HEK293T (cell line): ENCODE measurements at regions not wholly inside any gene's neighbourhood (a gene's known extent, or its start where the extent isn't known, plus 50 kb on each side); places are given as distances from the start of the nearest gene placed in this dataset.

Source experiments
- ARNT ChIP-seq: fragments of 450-650 bp; IDR thresholded peaks from 2 replicates; pipeline ENCODE4 v1.6.1; 2017; ENCODE audit warnings: mild to moderate bottlenecking
- BHLHE40 ChIP-seq: fragments of 450-650 bp; IDR thresholded peaks from 2 replicates; pipeline ENCODE4 v1.6.1; 2016; ENCODE audit warnings: mild to moderate bottlenecking, moderate library complexity, borderline replicate concordance
- ELF4 ChIP-seq: fragments of 450-650 bp; IDR thresholded peaks from 2 replicates; pipeline ENCODE4 v1.6.1; 2017; ENCODE audit warnings: antibody characterized with exemption
- FOXA1 ChIP-seq: fragments of 450-650 bp; IDR thresholded peaks from 2 replicates; pipeline ENCODE4 v1.6.1; 2016; ENCODE audit warnings: mild to moderate bottlenecking
- FOXK2 ChIP-seq: fragments of 450-650 bp; IDR thresholded peaks from 2 replicates; pipeline ENCODE4 v1.6.1; 2016; ENCODE audit warnings: mild to moderate bottlenecking
- FOXM1 ChIP-seq: fragments of 450-650 bp; IDR thresholded peaks from 2 replicates; pipeline ENCODE4 v1.6.1; 2017; ENCODE audit warnings: mild to moderate bottlenecking, borderline replicate concordance
- HDGF ChIP-seq: fragments of 450-650 bp; IDR thresholded peaks from 2 replicates; pipeline ENCODE4 v1.6.1; 2017; ENCODE audit warnings: antibody characterized with exemption, borderline replicate concordance
- SP1 ChIP-seq: fragments of 450-650 bp; IDR thresholded peaks from 2 replicates; pipeline ENCODE4 v1.6.1; 2017
- TARDBP ChIP-seq: fragments of 450-650 bp; IDR thresholded peaks from 2 replicates; pipeline ENCODE4 v1.6.1; 2016

DNA sequence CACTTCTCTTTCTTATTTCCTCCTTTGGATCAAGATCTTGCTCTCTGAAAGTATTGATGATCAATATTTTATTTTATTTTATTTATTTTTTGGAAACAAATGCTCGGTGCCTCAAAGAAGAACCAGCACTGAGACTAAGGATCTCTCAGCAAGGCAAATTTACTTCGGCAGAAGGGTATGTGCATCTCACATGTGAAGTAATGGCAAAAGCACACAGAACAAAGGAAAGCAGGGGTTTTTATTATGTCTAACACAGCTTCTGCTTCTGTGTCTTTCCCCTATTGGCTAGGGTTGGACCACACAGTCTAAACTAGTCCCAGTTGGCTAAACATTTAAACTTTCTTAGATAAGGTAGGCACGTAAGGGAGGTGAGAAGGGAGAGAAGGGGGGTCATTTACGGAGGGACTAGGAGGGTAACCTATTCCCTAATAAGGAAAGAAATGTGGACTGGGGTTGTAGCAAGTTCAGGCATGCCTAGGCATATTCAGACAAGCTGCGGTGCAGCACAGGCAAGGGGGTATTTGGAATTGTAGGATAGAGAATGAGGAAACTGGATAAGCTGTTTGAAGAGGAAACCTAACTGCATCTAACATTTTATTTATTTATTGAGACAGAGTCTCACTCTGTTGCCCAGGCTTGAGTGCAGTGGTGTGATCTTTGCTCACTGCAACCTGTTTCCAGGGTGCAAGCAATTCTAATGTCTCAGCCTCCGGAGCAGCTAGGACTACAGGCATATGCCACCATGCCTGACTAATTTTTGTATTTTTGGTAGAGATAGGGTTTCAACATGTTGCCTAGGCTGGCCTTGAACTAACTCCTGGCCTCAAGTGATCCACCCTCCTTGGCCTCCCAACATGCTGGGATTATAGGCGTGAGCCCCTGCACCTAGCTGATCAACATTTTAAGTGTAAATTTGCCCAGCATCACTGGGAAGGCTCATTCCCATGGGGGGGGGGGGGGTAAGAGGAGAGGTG lies 90.0 kb upstream of the EIF5 start:
- TF ChIP-seq FOXK2 (no peak), SP1 (no peak), BHLHE40 (no peak), FOXM1 (no peak), ARNT (no peak), ELF4 (no peak), TARDBP (no peak), HDGF (no peak), FOXA1 (no peak)
